ENCODE measurements at regions not wholly inside any gene's neighbourhood (a gene's known extent, or its start where the extent isn't known, plus 50 kb on each side); places are given as distances from the start of the nearest gene placed in this dataset.

- TF ChIP-seq, protein P1, sequence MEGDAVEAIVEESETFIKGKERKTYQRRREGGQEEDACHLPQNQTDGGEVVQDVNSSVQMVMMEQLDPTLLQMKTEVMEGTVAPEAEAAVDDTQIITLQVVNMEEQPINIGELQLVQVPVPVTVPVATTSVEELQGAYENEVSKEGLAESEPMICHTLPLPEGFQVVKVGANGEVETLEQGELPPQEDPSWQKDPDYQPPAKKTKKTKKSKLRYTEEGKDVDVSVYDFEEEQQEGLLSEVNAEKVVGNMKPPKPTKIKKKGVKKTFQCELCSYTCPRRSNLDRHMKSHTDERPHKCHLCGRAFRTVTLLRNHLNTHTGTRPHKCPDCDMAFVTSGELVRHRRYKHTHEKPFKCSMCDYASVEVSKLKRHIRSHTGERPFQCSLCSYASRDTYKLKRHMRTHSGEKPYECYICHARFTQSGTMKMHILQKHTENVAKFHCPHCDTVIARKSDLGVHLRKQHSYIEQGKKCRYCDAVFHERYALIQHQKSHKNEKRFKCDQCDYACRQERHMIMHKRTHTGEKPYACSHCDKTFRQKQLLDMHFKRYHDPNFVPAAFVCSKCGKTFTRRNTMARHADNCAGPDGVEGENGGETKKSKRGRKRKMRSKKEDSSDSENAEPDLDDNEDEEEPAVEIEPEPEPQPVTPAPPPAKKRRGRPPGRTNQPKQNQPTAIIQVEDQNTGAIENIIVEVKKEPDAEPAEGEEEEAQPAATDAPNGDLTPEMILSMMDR (IDR thresholded peaks at IDR 0.05) = no peak
- TF ChIP-seq POLR2AphosphoS5 (IDR thresholded peaks at IDR 0.05) (no peak), POLR2A (IDR thresholded peaks at IDR 0.05; ENCODE audit: low read depth) (no peak)
Measured at GRCh38 chr5:158607088-158607487, 492.6 kb downstream of the EBF1 start.

Measured in esophagus muscularis mucosa (tissue), 3 donors.